ENCODE measurements at regions not wholly inside any gene's neighbourhood (a gene's known extent, or its start where the extent isn't known, plus 50 kb on each side); places are given as distances from the start of the nearest gene placed in this dataset.

GRCh38 chr22:27453725-27454124 is 347.8 kb downstream of the MN1 start:
- no peak for TF ChIP-seq POLR2A (IDR thresholded peaks at IDR 0.05)
- TF ChIP-seq, protein P1, sequence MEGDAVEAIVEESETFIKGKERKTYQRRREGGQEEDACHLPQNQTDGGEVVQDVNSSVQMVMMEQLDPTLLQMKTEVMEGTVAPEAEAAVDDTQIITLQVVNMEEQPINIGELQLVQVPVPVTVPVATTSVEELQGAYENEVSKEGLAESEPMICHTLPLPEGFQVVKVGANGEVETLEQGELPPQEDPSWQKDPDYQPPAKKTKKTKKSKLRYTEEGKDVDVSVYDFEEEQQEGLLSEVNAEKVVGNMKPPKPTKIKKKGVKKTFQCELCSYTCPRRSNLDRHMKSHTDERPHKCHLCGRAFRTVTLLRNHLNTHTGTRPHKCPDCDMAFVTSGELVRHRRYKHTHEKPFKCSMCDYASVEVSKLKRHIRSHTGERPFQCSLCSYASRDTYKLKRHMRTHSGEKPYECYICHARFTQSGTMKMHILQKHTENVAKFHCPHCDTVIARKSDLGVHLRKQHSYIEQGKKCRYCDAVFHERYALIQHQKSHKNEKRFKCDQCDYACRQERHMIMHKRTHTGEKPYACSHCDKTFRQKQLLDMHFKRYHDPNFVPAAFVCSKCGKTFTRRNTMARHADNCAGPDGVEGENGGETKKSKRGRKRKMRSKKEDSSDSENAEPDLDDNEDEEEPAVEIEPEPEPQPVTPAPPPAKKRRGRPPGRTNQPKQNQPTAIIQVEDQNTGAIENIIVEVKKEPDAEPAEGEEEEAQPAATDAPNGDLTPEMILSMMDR (IDR thresholded peaks at IDR 0.05), result no peak

Measured in adrenal gland (tissue), 5 donors.